HepG2 (cell line): ENCODE measurements at regions not wholly inside any gene's neighbourhood (a gene's known extent, or its start where the extent isn't known, plus 50 kb on each side); places are given as distances from the start of the nearest gene placed in this dataset.

Experiments used
- ATAC-seq: fragments of 200-7000 bp; cut with Tn5 transposase; 3 replicates; pipeline ENCODE4 v1.9.1; 2020; ENCODE audit warnings: mild to moderate bottlenecking, moderate library complexity
- BruUV-seq: library from RNA; stranded (reverse); fragments of 400-500 nt; replicated peaks from 2 replicates; lab custom pipeline; 2021; lab: Mats Ljungman, UMichigan
- CTCF ChIA-PET: fragments of 300-600 bp; formaldehyde crosslinking; extraction: SDS; loops from one replicate; lab custom pipeline; 2021; ENCODE audit warnings: low total read pairs, inconsistent platforms, low intra/inter-chr PET ratio; lab: Yijun Ruan, JAX
- POLR2A ChIA-PET: fragments of 350-600 bp; sonication (Branson Sonifier 250); formaldehyde crosslinking; loops from one replicate; lab custom pipeline; 2020; ENCODE audit warnings: antibody characterized with exemption, inconsistent platforms; lab: Yijun Ruan, JAX
- DNase-seq: peaks from one replicate; pipeline ENCODE4 v3.0.0-alpha.2; 2015; ENCODE audit warnings: low spot score
- FAIRE-seq: peaks from 3 replicates; lab custom pipeline; 2011; peaks lifted over from hg19 to GRCh38; lab: Jason Lieb, UNC
- H2AFZ ChIP-seq: one replicate; pipeline ENCODE4 v1.6.1; 2011; ENCODE audit warnings: low read length, inconsistent platforms
- H3K27ac ChIP-seq: fragments of 300-600 bp; 3 replicates; pipeline ENCODE4 v1.8.0; 2011; ENCODE audit warnings: mixed run types, mild to moderate bottlenecking, mixed read lengths, low read length, inconsistent platforms; ENCODE audit not compliant: insufficient read depth; ENCODE audit errors: extremely low read length
- H3K27me3 ChIP-seq, 2 experiments: fragments of 200-600 bp in 1 of 2; 2 replicates in 1 of 2; 3 replicates in 1 of 2; pipeline versions ENCODE4 v1.6.0 to v1.8.0; 2011; ENCODE audit warnings: low read length in 2 of 2, mild to moderate bottlenecking in 2 of 2, moderate library complexity in 2 of 2, inconsistent platforms in 1 of 2; ENCODE audit not compliant: insufficient read depth in 2 of 2, control insufficient read depth in 1 of 2
- H3K36me3 ChIP-seq, 2 experiments: fragments of 200-600 bp in 1 of 2; replicated peaks in 1 of 2; 2 replicates in 1 of 2; 3 replicates in 1 of 2; pipeline versions ENCODE4 v1.5.1 to v1.8.0; 2011; ENCODE audit warnings: low read length in 2 of 2, inconsistent platforms in 1 of 2; ENCODE audit not compliant: insufficient read depth in 2 of 2, control insufficient read depth in 1 of 2
- H3K4me1 ChIP-seq: 2 replicates; pipeline ENCODE4 v1.5.1; 2012; ENCODE audit warnings: low read length, inconsistent platforms; ENCODE audit not compliant: insufficient read depth
- H3K4me2 ChIP-seq: 2 replicates; pipeline ENCODE4 v1.6.0; 2011; ENCODE audit warnings: low read depth, low read length, inconsistent platforms
- H3K4me3 ChIP-seq, 3 experiments: fragments of 200-600 bp in 1 of 3; sonication (generic), shearing (Covaris generic) in 1 of 3; replicated peaks in 1 of 3; 2 replicates each; pipeline ENCODE4 v1.5.1; 2011 to 2016; ENCODE audit warnings: low read length in 3 of 3, inconsistent platforms in 2 of 3, low read depth in 2 of 3, mild to moderate bottlenecking in 2 of 3, control low read depth in 1 of 3, mixed read lengths in 1 of 3; ENCODE audit not compliant: insufficient read depth in 1 of 3
- H3K79me2 ChIP-seq: one replicate; pipeline ENCODE4 v1.6.1; 2011; ENCODE audit warnings: low read length, inconsistent platforms; ENCODE audit not compliant: insufficient read depth
- H3K9ac ChIP-seq: 2 replicates; pipeline ENCODE4 v1.6.0; 2011; ENCODE audit warnings: mild to moderate bottlenecking, low read depth, low read length, inconsistent platforms; ENCODE audit not compliant: insufficient read depth
- H3K9me3 ChIP-seq: 2 replicates; pipeline ENCODE4 v1.5.1; 2012; ENCODE audit warnings: mild to moderate bottlenecking, low read length
- H4K20me1 ChIP-seq: 2 replicates; pipeline ENCODE4 v1.6.0; 2011; ENCODE audit warnings: inconsistent platforms, mild to moderate bottlenecking, low read length, moderate library complexity; ENCODE audit not compliant: insufficient read depth
- CSRNP1 ChIP-seq: sonication (generic); formaldehyde crosslinking; IDR thresholded peaks from 2 replicates; pipeline ENCODE4 v1.8.1; 2023; ENCODE audit warnings: mild to moderate bottlenecking, missing genetic modification reagents
- GZF1 ChIP-seq: sonication (generic); formaldehyde crosslinking; IDR thresholded peaks from 2 replicates; pipeline ENCODE4 v1.5.1; 2020; ENCODE audit warnings: mild to moderate bottlenecking, missing genetic modification reagents
- KLF9 ChIP-seq: IDR thresholded peaks from 2 replicates; pipeline ENCODE4 v1.6.1; 2016; ENCODE audit warnings: low read depth
- MEF2D ChIP-seq: sonication (generic); formaldehyde crosslinking; IDR thresholded peaks from 2 replicates; pipeline ENCODE4 v1.5.1; 2020; ENCODE audit warnings: mild to moderate bottlenecking, missing genetic modification reagents
- SCMH1 ChIP-seq: sonication (generic); formaldehyde crosslinking; IDR thresholded peaks from 2 replicates; pipeline ENCODE4 v1.9.0; 2021; ENCODE audit warnings: missing genetic modification reagents, mild to moderate bottlenecking, borderline replicate concordance
- SIN3A ChIP-seq: IDR thresholded peaks from 2 replicates; pipeline ENCODE4 v1.6.1; 2011; ENCODE audit warnings: low read depth, mild to moderate bottlenecking, control low read depth, low read length, borderline replicate concordance
- SMYD3 ChIP-seq: sonication (generic); formaldehyde crosslinking; IDR thresholded peaks from 2 replicates; pipeline ENCODE4 v1.8.1; 2023; ENCODE audit warnings: mild to moderate bottlenecking, missing genetic modification reagents
- YEATS2 ChIP-seq: sonication (generic); formaldehyde crosslinking; IDR thresholded peaks from 2 replicates; pipeline ENCODE4 v1.4.0; 2020; ENCODE audit warnings: missing genetic modification reagents, borderline replicate concordance
- ZNF558 ChIP-seq: sonication (generic); formaldehyde crosslinking; IDR thresholded peaks from 2 replicates; pipeline ENCODE4 v1.9.0; 2022; ENCODE audit warnings: mild to moderate bottlenecking, missing genetic modification reagents, borderline replicate concordance
- WGBS: methylation state at CpG from one replicate; pipeline ENCODE4 v1.1.6; 2017; ENCODE audit warnings: low lambda C conversion rate; 5-methylcytosine and 5-hydroxymethylcytosine counted together
- in situ Hi-C: cut with HindIII; loops from 2 replicates; pipeline ENCODE4 v1.10.0; 2017; ENCODE audit warnings: low pct_unique_long_range_greater_than_20kb; ENCODE audit not compliant: extremely low pct_ligation_motif_present
- intact Hi-C: fragments of 100-400 bp; cut with micrococcal nuclease; formaldehyde crosslinking; loops from one replicate; pipeline ENCODE4 v1.10.0; 2022; ENCODE audit not compliant: unreplicated experiment

- no peak for TF ChIP-seq CSRNP1 (CRISPR knock-in tag)
- TF ChIP-seq SCMH1 = no peak
- TF ChIP-seq YEATS2 = no peak
- DNase-seq = no peak
- in situ Hi-C loops = no loop called here
- 17% methylated on average over 7 of the region's 7 CpGs for WGBS
- Histone ChIP-seq H3K4me1 (no peaks in the 10 kb centered on the region), H3K27ac (no peak overlapping the region), H3K9me3 (no peaks in the 10 kb centered on the region), H3K9ac (no peak overlapping the region), H2AFZ (no peak overlapping the region), H3K4me3 (no peak overlapping the region), H3K36me3 (no peaks in the 10 kb centered on the region), H3K27me3 (no peaks in the 10 kb centered on the region), H3K4me2 (no peak overlapping the region), H3K79me2 (no peaks in the 10 kb centered on the region), H4K20me1 (no peaks in the 10 kb centered on the region)
- BruUV-seq = no TSS peak
- POLR2A ChIA-PET = no interaction called here
- CTCF ChIA-PET = no interaction called here
- no peak for FAIRE-seq
- ATAC-seq = no peak
- intact Hi-C loops = no loop called here
Measured at GRCh38 chr9:78694974-78695373, 398.0 kb downstream of the PSAT1 start.

- in situ Hi-C loops = no loop called here
- POLR2A ChIA-PET = no interaction called here
- CTCF ChIA-PET = no interaction called here
Measured at GRCh38 chr9:78695519-78695918, 398.6 kb downstream of the PSAT1 start.

More at GRCh38 chr9:78695519-78695918, 398.6 kb downstream of the PSAT1 start:
- Histone ChIP-seq H3K36me3 (no peaks in the 10 kb centered on the region), H3K9ac (no peak overlapping the region), H4K20me1 (no peaks in the 10 kb centered on the region), H2AFZ (no peak overlapping the region), H3K4me2 (no peak overlapping the region), H3K27me3 (no peaks in the 10 kb centered on the region), H3K27ac (no peak overlapping the region), H3K4me1 (no peaks in the 10 kb centered on the region), H3K79me2 (no peaks in the 10 kb centered on the region), H3K4me3 (no peak overlapping the region), H3K9me3 (no peaks in the 10 kb centered on the region)
- WGBS = 3% methylated on average over 4 of the region's 5 CpGs
- intact Hi-C loops = no loop called here
- ATAC-seq = no peak
- BruUV-seq = no TSS peak
- no peak for DNase-seq
- TF ChIP-seq GZF1 (CRISPR knock-in tag) (no peak), SIN3A (no peak), ZNF558 (CRISPR knock-in tag) (no peak), SMYD3 (CRISPR knock-in tag) (no peak), MEF2D (CRISPR knock-in tag) (no peak), KLF9 (no peak)
- FAIRE-seq = no peak
